Stimulated activated naive B cell treated with anti-CD40 and anti-IgM and Interleukin-4, amounts not matched to agents 10 μg/mL and 1 μg/mL and 100 μg/mL, for 72 hours (primary cell): ENCODE measurements at regions not wholly inside any gene's neighbourhood (a gene's known extent, or its start where the extent isn't known, plus 50 kb on each side); places are given as distances from the start of the nearest gene placed in this dataset.
"Not testable (repeated sequence)": the region's sequence is repeated elsewhere in the genome, so short reads cannot be mapped to it uniquely, and the experiment has no call there.

Experiments
- ATAC-seq, 2 donors: fragments of 150-1000 bp; cut with Tn5 transposase; replicated peaks; 2 replicates each; pipeline ENCODE4 v1.10.0; 2021; ENCODE audit warnings: moderate library complexity in 1 of 2
- DNase-seq: peaks from one replicate; pipeline ENCODE4 v3.0.0; 2021
- H3K27ac Mint-ChIP-seq: one replicate; pipeline ENCODE4 v1.8.0; 2022; ENCODE audit warnings: mild to moderate bottlenecking, mixed read lengths
- H3K27me3 Mint-ChIP-seq, 2 donors: one replicate each; pipeline ENCODE4 v1.8.0; 2022; ENCODE audit warnings: mixed read lengths in 2 of 2
- H3K36me3 Mint-ChIP-seq, 2 donors: one replicate each; pipeline ENCODE4 v1.8.0; 2022; ENCODE audit warnings: mixed read lengths in 2 of 2, mild to moderate bottlenecking in 1 of 2
- H3K4me1 Mint-ChIP-seq, 2 donors: one replicate each; pipeline ENCODE4 v1.8.0; 2022; ENCODE audit warnings: mixed read lengths in 2 of 2, mild to moderate bottlenecking in 1 of 2
- H3K4me3 Mint-ChIP-seq, 2 donors: one replicate each; pipeline ENCODE4 v1.8.0; 2022; ENCODE audit warnings: mild to moderate bottlenecking in 2 of 2, mixed read lengths in 2 of 2, moderate library complexity in 1 of 2
- H3K9me3 Mint-ChIP-seq, 2 donors: one replicate each; pipeline ENCODE4 v1.8.0; 2022; ENCODE audit warnings: mixed read lengths in 2 of 2, mild to moderate bottlenecking in 1 of 2

- no peaks in the 10 kb centered on the region for H3K4me1 Mint-ChIP-seq
- H3K27me3 Mint-ChIP-seq = no peaks in the 10 kb centered on the region
- no peak for ATAC-seq
- H3K4me3 Mint-ChIP-seq = no peak overlapping the region
- H3K9me3 Mint-ChIP-seq = peaks cover 0 to 2% of the 10 kb centered on the region in 2 donors
- no peaks in the 10 kb centered on the region for H3K36me3 Mint-ChIP-seq
- DNase-seq = no peak
- no peak overlapping the region for H3K27ac Mint-ChIP-seq
These were observed 465.1 kb upstream of the PABPC4L start for GRCh38 chr4:134666640-134667039.

GRCh38 chr4:134665429-134665828, 463.8 kb upstream of the PABPC4L start:
- Mint-ChIP-seq H3K4me1 (no peaks in the 10 kb centered on the region), H3K4me3 (no peak overlapping the region), H3K27ac (no peak overlapping the region), H3K36me3 (no peaks in the 10 kb centered on the region), H3K9me3 (peaks cover 0 to 2% of the 10 kb centered on the region in 2 donors), H3K27me3 (no peaks in the 10 kb centered on the region)
- ATAC-seq (no peak), DNase-seq (no peak)

GRCh38 chr4:134663742-134664141, 462.2 kb upstream of the PABPC4L start:
- Mint-ChIP-seq H3K9me3 (peaks cover 0 to 2% of the 10 kb centered on the region in 2 donors), H3K27me3 (no peaks in the 10 kb centered on the region), H3K36me3 (no peaks in the 10 kb centered on the region), H3K4me3 (no peak overlapping the region), H3K27ac (no peak overlapping the region), H3K4me1 (no peaks in the 10 kb centered on the region)
- ATAC-seq = no peak
- no peak for DNase-seq

GRCh38 chr4:134650461-134650860, 448.9 kb upstream of the PABPC4L start:
- ATAC-seq = no peak
- Mint-ChIP-seq H3K27ac (no peak overlapping the region), H3K9me3 (peaks cover 0 to 2% of the 10 kb centered on the region in 2 donors), H3K36me3 (no peaks in the 10 kb centered on the region), H3K4me3 (no peak overlapping the region), H3K27me3 (no peaks in the 10 kb centered on the region), H3K4me1 (no peaks in the 10 kb centered on the region)
- no peak for DNase-seq

- no peak overlapping the region for H3K4me3 Mint-ChIP-seq
- H3K9me3 Mint-ChIP-seq = peaks cover 0 to 6% of the 10 kb centered on the region in 2 donors
- ATAC-seq (no peak), DNase-seq (no peak)
- no peaks in the 10 kb centered on the region for H3K36me3 Mint-ChIP-seq
- no peak overlapping the region for H3K27ac Mint-ChIP-seq
- no peaks in the 10 kb centered on the region for H3K27me3 Mint-ChIP-seq
- H3K4me1 Mint-ChIP-seq = no peaks in the 10 kb centered on the region
These were observed 444.2 kb upstream of the PABPC4L start for GRCh38 chr4:134645778-134646177.

- no peak for ATAC-seq
- H3K9me3 Mint-ChIP-seq = peaks cover 0 to 4% of the 10 kb centered on the region in 2 donors
- no peak for DNase-seq
- H3K36me3 Mint-ChIP-seq = no peaks in the 10 kb centered on the region
- no peak overlapping the region for H3K4me3 Mint-ChIP-seq
- no peaks in the 10 kb centered on the region for H3K4me1 Mint-ChIP-seq
- no peaks in the 10 kb centered on the region for H3K27me3 Mint-ChIP-seq
- H3K27ac Mint-ChIP-seq = no peak overlapping the region
These were observed 434.9 kb upstream of the PABPC4L start for GRCh38 chr4:134636338-134637051.

GRCh38 chr4:134634301-134634700, 432.7 kb upstream of the PABPC4L start:
- Mint-ChIP-seq H3K27ac (no peak overlapping the region), H3K4me1 (no peaks in the 10 kb centered on the region), H3K36me3 (no peaks in the 10 kb centered on the region), H3K27me3 (no peaks in the 10 kb centered on the region), H3K9me3 (peaks cover 0 to 4% of the 10 kb centered on the region in 2 donors), H3K4me3 (no peak overlapping the region)
- no peak for ATAC-seq
- no peak for DNase-seq

- DNase-seq (no peak), ATAC-seq (no peak)
- no peaks in the 10 kb centered on the region for H3K4me1 Mint-ChIP-seq
- H3K36me3 Mint-ChIP-seq = no peaks in the 10 kb centered on the region
- H3K27ac Mint-ChIP-seq = no peak overlapping the region
- H3K9me3 Mint-ChIP-seq = no peaks in the 10 kb centered on the region
- H3K27me3 Mint-ChIP-seq = no peaks in the 10 kb centered on the region
- H3K4me3 Mint-ChIP-seq = no peak overlapping the region
These were observed 430.5 kb upstream of the PABPC4L start for GRCh38 chr4:134632056-134632455.

DNA sequence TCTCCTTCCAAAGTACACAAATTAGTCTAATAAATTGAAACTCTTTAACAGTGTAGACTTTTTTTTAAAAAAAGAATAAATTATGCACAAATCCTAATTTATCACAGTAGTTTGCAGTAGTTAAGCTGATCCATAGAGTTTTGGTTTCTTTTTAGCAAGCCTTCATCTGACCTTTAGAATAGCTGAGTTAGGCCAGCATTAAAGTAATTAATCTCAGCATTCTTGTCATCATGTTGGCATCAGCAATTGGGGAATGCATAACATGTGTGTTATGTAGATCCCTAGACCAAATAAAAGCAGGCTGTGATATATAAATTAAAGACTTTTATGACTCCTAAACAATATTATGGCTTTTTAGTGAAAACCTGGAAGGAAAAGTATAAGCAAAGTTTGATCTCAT, 426.5 kb upstream of the PABPC4L start:
- Mint-ChIP-seq H3K4me3 (no peak overlapping the region), H3K36me3 (no peaks in the 10 kb centered on the region), H3K4me1 (no peaks in the 10 kb centered on the region), H3K9me3 (no peaks in the 10 kb centered on the region), H3K27ac (no peak overlapping the region), H3K27me3 (no peaks in the 10 kb centered on the region)
- no peak for DNase-seq
- no peak for ATAC-seq

GRCh38 chr4:134627366-134627765, 425.8 kb upstream of the PABPC4L start:
- Mint-ChIP-seq H3K9me3 (no peaks in the 10 kb centered on the region), H3K4me1 (no peaks in the 10 kb centered on the region), H3K36me3 (no peaks in the 10 kb centered on the region), H3K27ac (no peak overlapping the region), H3K27me3 (no peaks in the 10 kb centered on the region), H3K4me3 (no peak overlapping the region)
- no peak for ATAC-seq
- DNase-seq = no peak

- ATAC-seq = no peak
- no peak for DNase-seq
- no peaks in the 10 kb centered on the region for H3K4me1 Mint-ChIP-seq
- H3K9me3 Mint-ChIP-seq = no peaks in the 10 kb centered on the region
- H3K27ac Mint-ChIP-seq = no peak overlapping the region
- no peak overlapping the region for H3K4me3 Mint-ChIP-seq
- no peaks in the 10 kb centered on the region for H3K36me3 Mint-ChIP-seq
- H3K27me3 Mint-ChIP-seq = no peaks in the 10 kb centered on the region
These were observed 422.8 kb upstream of the PABPC4L start for GRCh38 chr4:134624365-134624764.

- DNase-seq, H3K4me1 Mint-ChIP-seq, H3K27ac Mint-ChIP-seq, H3K36me3 Mint-ChIP-seq, ATAC-seq, H3K4me3 Mint-ChIP-seq, H3K9me3 Mint-ChIP-seq, H3K27me3 Mint-ChIP-seq: not testable (repeated sequence)
These were observed 421.3 kb upstream of the PABPC4L start for GRCh38 chr4:134622626-134623575.

GRCh38 chr4:134622199-134622598, 420.6 kb upstream of the PABPC4L start:
- no peak for ATAC-seq
- DNase-seq = no peak
- Mint-ChIP-seq H3K4me3 (no peak overlapping the region), H3K4me1 (no peaks in the 10 kb centered on the region), H3K36me3 (no peaks in the 10 kb centered on the region), H3K27ac (no peak overlapping the region), H3K27me3 (no peaks in the 10 kb centered on the region), H3K9me3 (no peaks in the 10 kb centered on the region)

DNA sequence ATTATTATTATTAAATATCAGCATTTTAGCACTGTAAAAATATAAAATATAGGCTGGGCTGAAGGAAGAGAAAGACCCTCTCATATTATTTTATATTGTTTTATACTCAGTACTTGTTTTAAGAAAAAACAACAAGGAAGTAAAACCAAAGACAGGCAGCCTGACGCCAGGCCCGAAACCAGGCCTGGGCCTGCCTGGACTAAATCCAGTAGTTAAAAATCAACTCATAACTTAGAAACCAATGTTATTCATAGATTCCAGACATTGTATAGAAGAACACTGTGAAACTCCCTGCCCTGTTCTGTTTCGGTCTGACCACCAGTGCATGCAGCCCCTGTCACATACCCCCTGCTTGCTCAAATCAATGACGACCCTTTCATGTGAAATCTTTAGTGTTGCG, 420.1 kb upstream of the PABPC4L start:
- DNase-seq, H3K27ac Mint-ChIP-seq, H3K27me3 Mint-ChIP-seq, H3K9me3 Mint-ChIP-seq, H3K4me1 Mint-ChIP-seq, ATAC-seq, H3K4me3 Mint-ChIP-seq, H3K36me3 Mint-ChIP-seq: not testable (repeated sequence)

GRCh38 chr4:134610956-134611355, 409.4 kb upstream of the PABPC4L start:
- Mint-ChIP-seq H3K27ac (no peak overlapping the region), H3K9me3 (no peaks in the 10 kb centered on the region), H3K4me1 (no peaks in the 10 kb centered on the region), H3K36me3 (no peaks in the 10 kb centered on the region), H3K27me3 (no peaks in the 10 kb centered on the region), H3K4me3 (no peak overlapping the region)
- DNase-seq (no peak), ATAC-seq (no peak)
